NCI-H2081 treated with DMSO at 0.1 percent for 48 hours (cell line): ENCODE measurements at regions not wholly inside any gene's neighbourhood (a gene's known extent, or its start where the extent isn't known, plus 50 kb on each side); places are given as distances from the start of the nearest gene placed in this dataset.
"Not testable (repeated sequence)": the region's sequence is repeated elsewhere in the genome, so short reads cannot be mapped to it uniquely, and the experiment has no call there.

Source experiments
- DNase-seq: peaks from one replicate; lab custom pipeline; 2025; lab: John Stamatoyannopoulos, UW

- no peak for DNase-seq
These were observed 156.8 kb downstream of the FOXD2 start for GRCh38 chr1:47594627-47595026.

GRCh38 chr1:47596328-47596727 lies 158.5 kb downstream of the FOXD2 start:
- DNase-seq = no peak

- DNase-seq = no peak
These were observed 160.5 kb downstream of the FOXD2 start for GRCh38 chr1:47598357-47598756.

GRCh38 chr1:47599777-47600176 lies 161.9 kb downstream of the FOXD2 start:
- no peak for DNase-seq

- not testable (repeated sequence) for DNase-seq
These were observed 164.6 kb downstream of the FOXD2 start for GRCh38 chr1:47602491-47602890.

- DNase-seq = not testable (repeated sequence)
These were observed 167.0 kb downstream of the FOXD2 start for GRCh38 chr1:47604869-47605268.

- no peak for DNase-seq
These were observed 170.5 kb downstream of the FOXD2 start for GRCh38 chr1:47608296-47608875.

GRCh38 chr1:47611992-47612391 lies 174.1 kb downstream of the FOXD2 start:
- no peak for DNase-seq

- no peak for DNase-seq
These were observed 175.0 kb downstream of the FOXD2 start for GRCh38 chr1:47612819-47613218.

GRCh38 chr1:47616036-47616435 lies 178.2 kb downstream of the FOXD2 start:
- DNase-seq = no peak

- DNase-seq = no peak
These were observed 179.1 kb downstream of the FOXD2 start for GRCh38 chr1:47616906-47617305.

- DNase-seq = no peak
These were observed 179.8 kb downstream of the FOXD2 start for GRCh38 chr1:47617381-47618221.

GRCh38 chr1:47618222-47618720 lies 180.4 kb downstream of the FOXD2 start:
- no peak for DNase-seq

GRCh38 chr1:47618830-47619229 lies 181.0 kb downstream of the FOXD2 start:
- no peak for DNase-seq

GRCh38 chr1:47621483-47621882 lies 183.6 kb downstream of the FOXD2 start:
- DNase-seq = no peak

- no peak for DNase-seq
These were observed 184.1 kb downstream of the FOXD2 start for GRCh38 chr1:47621977-47622376.

GRCh38 chr1:47622776-47623556 lies 185.1 kb downstream of the FOXD2 start:
- DNase-seq = no peak

GRCh38 chr1:47623557-47623940 lies 185.7 kb downstream of the FOXD2 start:
- DNase-seq = no peak

GRCh38 chr1:47624531-47624930 lies 186.7 kb downstream of the FOXD2 start:
- DNase-seq = no peak

- DNase-seq = no peak
These were observed 189.2 kb downstream of the FOXD2 start for GRCh38 chr1:47627016-47627415.

- DNase-seq = no peak
These were observed 189.9 kb downstream of the FOXD2 start for GRCh38 chr1:47627471-47628370.

GRCh38 chr1:47629201-47629600 lies 191.4 kb downstream of the FOXD2 start:
- DNase-seq = no peak
